OCI-LY1 (cell line): ENCODE measurements at regions not wholly inside any gene's neighbourhood (a gene's known extent, or its start where the extent isn't known, plus 50 kb on each side); places are given as distances from the start of the nearest gene placed in this dataset.

ENCODE experiments used
- H2AFZ ChIP-seq: fragments of 200-600 bp; sonication (generic), shearing (Covaris generic); 2 replicates; pipeline ENCODE4 v1.6.0; 2014; ENCODE audit warnings: antibody characterized with exemption, mild to moderate bottlenecking, low read length
- H3F3A ChIP-seq: fragments of 200-600 bp; sonication (generic), shearing (Covaris generic); 2 replicates; pipeline ENCODE4 v1.6.0; 2014; ENCODE audit warnings: mild to moderate bottlenecking, antibody characterized with exemption, low read length, moderate library complexity; ENCODE audit not compliant: insufficient read depth
- H3K27ac ChIP-seq: fragments of 200-600 bp; sonication (generic); 2 replicates; pipeline ENCODE4 v1.5.1; 2014; ENCODE audit warnings: low read length, mixed run types, mild to moderate bottlenecking, low read depth; ENCODE audit not compliant: poor library complexity, severe bottlenecking
- H3K27me3 ChIP-seq: fragments of 200-600 bp; sonication (generic); 2 replicates; pipeline ENCODE4 v1.6.0; 2014; ENCODE audit warnings: antibody characterized with exemption, mild to moderate bottlenecking, low read length, moderate library complexity; ENCODE audit not compliant: insufficient read depth
- H3K36me3 ChIP-seq: fragments of 200-600 bp; sonication (generic); 2 replicates; pipeline ENCODE4 v1.6.1; 2014; ENCODE audit warnings: mild to moderate bottlenecking, antibody characterized with exemption, low read length, moderate library complexity, mixed read lengths; ENCODE audit not compliant: insufficient read depth
- H3K4me1 ChIP-seq: fragments of 200-600 bp; sonication (generic); 2 replicates; pipeline ENCODE4 v1.5.1; 2014; ENCODE audit warnings: mild to moderate bottlenecking, low read length, moderate library complexity; ENCODE audit not compliant: insufficient read depth, severe bottlenecking
- H3K4me2 ChIP-seq: fragments of 200-600 bp; sonication (generic), shearing (Covaris generic); 2 replicates; pipeline ENCODE4 v1.6.1; 2014; ENCODE audit warnings: low read length
- H3K4me3 ChIP-seq: fragments of 200-600 bp; sonication (generic); 2 replicates; pipeline ENCODE4 v1.5.1; 2014; ENCODE audit warnings: low read length, low read depth, mild to moderate bottlenecking, mixed read lengths; ENCODE audit not compliant: poor library complexity, severe bottlenecking
- H3K79me2 ChIP-seq: fragments of 200-600 bp; shearing (Covaris generic); 2 replicates; pipeline ENCODE4 v1.6.1; 2016; ENCODE audit warnings: mixed run types, low read length, mixed read lengths; ENCODE audit not compliant: insufficient read depth
- H3K9ac ChIP-seq: fragments of 200-600 bp; sonication (generic), shearing (Covaris generic); 2 replicates; pipeline ENCODE4 v1.6.1; 2014; ENCODE audit warnings: mild to moderate bottlenecking, low read length, mixed read lengths
- H3K9me2 ChIP-seq: fragments of 200-600 bp; sonication (generic), shearing (Covaris generic); 2 replicates; pipeline ENCODE4 v1.6.1; 2014; ENCODE audit warnings: low read depth, mild to moderate bottlenecking, low read length, mixed read lengths
- H3K9me3 ChIP-seq: fragments of 200-600 bp; shearing (Covaris generic); 2 replicates; pipeline ENCODE4 v1.6.1; 2014; ENCODE audit warnings: low read length, mixed read lengths
- H4K20me1 ChIP-seq: fragments of 200-600 bp; sonication (generic), shearing (Covaris generic); 2 replicates; pipeline ENCODE4 v1.6.0; 2016; ENCODE audit warnings: mild to moderate bottlenecking, low read length; ENCODE audit not compliant: insufficient read depth
- EZH2 ChIP-seq: fragments of 200-600 bp; sonication (generic), shearing (Covaris generic); IDR thresholded peaks from 2 replicates; pipeline ENCODE4 v1.8.0; 2017; ENCODE audit warnings: borderline replicate concordance, mixed run types, mild to moderate bottlenecking, antibody characterized with exemption, low read length, moderate library complexity, mixed read lengths
- TF ChIP-seq, protein P1 (sequence below): fragments of 200-600 bp; sonication (generic), shearing (Covaris generic); IDR thresholded peaks from 2 replicates; pipeline ENCODE4 v1.5.1; 2017; ENCODE audit warnings: mild to moderate bottlenecking, antibody characterized with exemption, low read length, moderate library complexity, mixed read lengths

DNA sequence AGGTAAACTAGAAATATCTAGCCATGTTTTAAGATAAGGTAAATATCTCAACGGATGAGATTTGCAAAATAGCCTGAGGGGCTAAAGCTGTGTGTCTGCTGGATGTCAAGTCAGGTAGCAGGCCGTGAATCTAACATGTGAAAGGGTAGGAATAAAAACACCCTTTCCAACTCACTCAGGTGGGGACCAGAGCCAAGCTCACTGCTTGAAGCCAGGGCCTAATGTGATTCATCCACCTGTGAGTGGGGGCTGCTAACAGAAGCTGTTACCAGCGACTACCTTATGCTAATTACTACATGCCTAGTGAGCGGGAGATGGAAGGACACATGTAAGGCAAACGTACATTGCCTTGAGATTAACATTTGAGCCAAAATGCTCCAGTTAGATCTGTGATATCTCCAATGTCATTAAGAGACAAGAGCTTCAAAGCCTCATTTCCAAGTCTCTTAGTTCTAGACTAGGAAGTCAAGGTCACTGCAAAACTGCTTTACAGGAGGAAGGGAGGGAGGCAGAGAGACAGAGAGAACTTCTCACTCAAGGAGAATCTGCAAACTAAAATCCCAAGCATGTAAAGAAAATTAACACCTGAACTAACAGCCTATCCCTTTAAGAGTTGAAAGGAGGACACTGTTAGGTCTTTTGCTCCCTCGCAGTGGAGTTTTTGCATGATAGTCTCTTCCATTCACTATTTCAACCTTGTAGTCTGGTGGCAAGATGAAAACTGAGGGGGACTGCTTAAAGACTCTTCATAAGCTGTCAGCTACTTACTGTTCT, 141.6 kb upstream of the RPS23 start:
- no peaks in the 10 kb centered on the region for H3K9me3 ChIP-seq
- no peak overlapping the region for H3K9ac ChIP-seq
- TF ChIP-seq EZH2 = no peak
- TF ChIP-seq, protein P1, sequence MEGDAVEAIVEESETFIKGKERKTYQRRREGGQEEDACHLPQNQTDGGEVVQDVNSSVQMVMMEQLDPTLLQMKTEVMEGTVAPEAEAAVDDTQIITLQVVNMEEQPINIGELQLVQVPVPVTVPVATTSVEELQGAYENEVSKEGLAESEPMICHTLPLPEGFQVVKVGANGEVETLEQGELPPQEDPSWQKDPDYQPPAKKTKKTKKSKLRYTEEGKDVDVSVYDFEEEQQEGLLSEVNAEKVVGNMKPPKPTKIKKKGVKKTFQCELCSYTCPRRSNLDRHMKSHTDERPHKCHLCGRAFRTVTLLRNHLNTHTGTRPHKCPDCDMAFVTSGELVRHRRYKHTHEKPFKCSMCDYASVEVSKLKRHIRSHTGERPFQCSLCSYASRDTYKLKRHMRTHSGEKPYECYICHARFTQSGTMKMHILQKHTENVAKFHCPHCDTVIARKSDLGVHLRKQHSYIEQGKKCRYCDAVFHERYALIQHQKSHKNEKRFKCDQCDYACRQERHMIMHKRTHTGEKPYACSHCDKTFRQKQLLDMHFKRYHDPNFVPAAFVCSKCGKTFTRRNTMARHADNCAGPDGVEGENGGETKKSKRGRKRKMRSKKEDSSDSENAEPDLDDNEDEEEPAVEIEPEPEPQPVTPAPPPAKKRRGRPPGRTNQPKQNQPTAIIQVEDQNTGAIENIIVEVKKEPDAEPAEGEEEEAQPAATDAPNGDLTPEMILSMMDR = no peak
- H3K4me1 ChIP-seq = no peaks in the 10 kb centered on the region
- H3K4me3 ChIP-seq = no peak overlapping the region
- no peaks in the 10 kb centered on the region for H3F3A ChIP-seq
- no peak overlapping the region for H2AFZ ChIP-seq
- H3K27me3 ChIP-seq = no peaks in the 10 kb centered on the region
- H3K36me3 ChIP-seq = no peaks in the 10 kb centered on the region
- H3K9me2 ChIP-seq = no peaks in the 10 kb centered on the region
- no peaks in the 10 kb centered on the region for H4K20me1 ChIP-seq
- H3K4me2 ChIP-seq = no peak overlapping the region
- H3K27ac ChIP-seq = no peak overlapping the region
- H3K79me2 ChIP-seq = no peaks in the 10 kb centered on the region

DNA sequence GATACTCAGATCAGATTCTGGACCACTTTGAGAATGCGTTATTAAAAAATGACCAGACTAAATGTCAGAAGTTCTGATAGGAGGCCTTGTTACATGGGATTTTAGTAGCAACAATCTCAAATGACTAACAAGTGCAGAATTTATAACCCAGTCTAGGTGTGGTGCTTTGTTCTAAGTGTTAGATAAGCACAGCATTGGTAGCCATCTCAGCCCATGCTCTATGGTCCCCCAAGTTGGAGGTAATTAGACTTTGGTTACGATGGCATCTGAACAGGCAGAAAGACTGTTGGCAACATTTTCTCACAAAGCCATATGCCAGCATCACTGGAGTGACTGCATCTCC, 140.4 kb upstream of the RPS23 start:
- no peaks in the 10 kb centered on the region for H3K27me3 ChIP-seq
- H3K4me2 ChIP-seq = no peak overlapping the region
- H3K9me3 ChIP-seq = no peaks in the 10 kb centered on the region
- H3K4me1 ChIP-seq = no peaks in the 10 kb centered on the region
- TF ChIP-seq, protein P1 = no peak
- no peak for TF ChIP-seq EZH2
- no peaks in the 10 kb centered on the region for H3K79me2 ChIP-seq
- no peak overlapping the region for H3K27ac ChIP-seq
- H3K36me3 ChIP-seq = no peaks in the 10 kb centered on the region
- no peak overlapping the region for H3K9ac ChIP-seq
- no peaks in the 10 kb centered on the region for H3F3A ChIP-seq
- H4K20me1 ChIP-seq = no peaks in the 10 kb centered on the region
- H3K4me3 ChIP-seq = no peak overlapping the region
- H2AFZ ChIP-seq = no peak overlapping the region
- H3K9me2 ChIP-seq = no peaks in the 10 kb centered on the region

DNA sequence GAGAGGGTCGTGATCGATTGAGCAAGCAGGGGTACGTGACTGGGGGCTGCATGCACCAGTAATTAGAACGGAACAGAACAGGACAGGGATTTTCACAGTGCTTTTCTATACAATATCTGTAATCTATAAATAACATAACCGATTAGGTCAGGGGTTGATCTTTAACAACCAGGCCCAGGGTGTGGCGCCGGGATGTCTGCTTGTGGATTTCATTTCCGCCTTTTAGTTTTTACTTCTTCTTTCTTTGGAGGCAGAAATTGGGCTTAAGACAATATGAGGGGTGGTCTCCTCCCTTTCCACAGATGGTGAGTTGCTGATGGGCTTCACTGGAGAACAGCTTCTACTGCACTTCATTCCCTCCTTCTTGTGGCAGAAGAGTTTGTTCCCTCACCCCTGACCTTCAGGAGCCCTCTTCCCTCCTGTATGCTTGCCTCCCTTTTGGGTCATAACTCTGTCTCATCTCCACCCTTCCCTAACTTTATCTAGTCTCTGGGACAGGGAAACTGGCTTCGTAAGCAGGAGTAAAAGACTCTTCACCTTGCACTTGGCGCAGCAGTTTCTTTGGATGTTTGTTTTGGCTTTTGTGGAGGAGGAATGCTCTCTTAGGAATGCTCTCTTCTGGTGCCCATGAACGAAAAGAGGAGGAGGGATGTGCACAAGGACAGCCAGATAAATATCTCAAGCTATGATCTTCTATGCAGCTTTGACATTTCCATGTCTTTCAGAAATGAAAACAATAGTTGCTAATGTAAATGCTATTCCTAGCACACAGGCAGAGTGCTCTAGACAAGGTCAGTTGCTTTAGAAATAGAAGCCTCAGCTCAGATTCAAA, 139.8 kb upstream of the RPS23 start:
- no peaks in the 10 kb centered on the region for H3K4me1 ChIP-seq
- H3K4me3 ChIP-seq = no peak overlapping the region
- H3K9me2 ChIP-seq = no peaks in the 10 kb centered on the region
- H3K9ac ChIP-seq = no peak overlapping the region
- no peaks in the 10 kb centered on the region for H3K27me3 ChIP-seq
- no peak overlapping the region for H3K4me2 ChIP-seq
- no peaks in the 10 kb centered on the region for H3F3A ChIP-seq
- no peak overlapping the region for H3K27ac ChIP-seq
- no peaks in the 10 kb centered on the region for H3K36me3 ChIP-seq
- no peak overlapping the region for H2AFZ ChIP-seq
- no peaks in the 10 kb centered on the region for H3K9me3 ChIP-seq
- TF ChIP-seq, protein P1 = no peak
- TF ChIP-seq EZH2 = no peak
- no peaks in the 10 kb centered on the region for H4K20me1 ChIP-seq
- H3K79me2 ChIP-seq = no peaks in the 10 kb centered on the region
